K562 (cell line): ENCODE measurements at regions not wholly inside any gene's neighbourhood (a gene's known extent, or its start where the extent isn't known, plus 50 kb on each side); places are given as distances from the start of the nearest gene placed in this dataset.

Experiments used
- CBX8 ChIP-seq: fragments of 200-600 bp; sonication (generic); IDR thresholded peaks from 2 replicates; pipeline ENCODE4 v1.6.1; 2012; ENCODE audit warnings: borderline replicate concordance, mixed run types, low read depth, mild to moderate bottlenecking, moderate library complexity, mixed read lengths, low read length, control low read depth, inconsistent platforms; ENCODE audit not compliant: poor library complexity, severe bottlenecking; ENCODE audit errors: extremely low read depth
- CEBPB ChIP-seq: fragments of 450-650 bp; IDR thresholded peaks from 2 replicates; pipeline ENCODE4 v1.6.1; 2016; ENCODE audit warnings: missing genetic modification characterization, missing compliant biosample characterization
- COPS2 ChIP-seq: fragments of 450-650 bp; conservative IDR thresholded peaks from 2 replicates; pipeline ENCODE4 v1.6.1; 2016; ENCODE audit warnings: mild to moderate bottlenecking, moderate library complexity
- EGR1 ChIP-seq: fragments of 450-650 bp; conservative IDR thresholded peaks from 2 replicates; pipeline ENCODE4 v1.6.1; 2017; ENCODE audit warnings: mild to moderate bottlenecking
- GABPA ChIP-seq: fragments of 200-800 bp; sonication (Bioruptor generic); conservative IDR thresholded peaks from 2 replicates; pipeline ENCODE4 v1.6.1; 2016; ENCODE audit warnings: low read depth, missing genetic modification characterization, missing compliant biosample characterization
- MTA1 ChIP-seq: fragments of 450-650 bp; IDR thresholded peaks from 2 replicates; pipeline ENCODE4 v1.6.1; 2017; ENCODE audit warnings: borderline replicate concordance
- PHF21A ChIP-seq: fragments of 450-650 bp; IDR thresholded peaks from 2 replicates; pipeline ENCODE4 v1.6.1; 2017; ENCODE audit warnings: low read depth, borderline replicate concordance
- RAD21 ChIP-seq, 2 experiments: fragments of 250-450 bp in 1 of 2; fragments of 450-650 bp in 1 of 2; sonication (Bioruptor Pico) in 1 of 2; formaldehyde crosslinking in 1 of 2; IDR thresholded peaks in 1 of 2; conservative IDR thresholded peaks in 1 of 2; 2 replicates each; pipeline versions ENCODE4 v1.4.0 to v1.8.0; 2020 to 2022; ENCODE audit warnings: mild to moderate bottlenecking in 2 of 2, moderate library complexity in 1 of 2
- RFX7 ChIP-seq: fragments of 250-450 bp; sonication (Bioruptor Pico); IDR thresholded peaks from 2 replicates; pipeline ENCODE4 v1.5.1; 2021; ENCODE audit warnings: mild to moderate bottlenecking
- SRF ChIP-seq, 2 experiments: fragments of 250-450, 450-650 bp in 1 of 2; sonication (Bioruptor Pico) in 1 of 2; sonication (generic) in 1 of 2; formaldehyde crosslinking; IDR thresholded peaks; 2 replicates each; pipeline versions ENCODE4 v1.5.0 to v1.5.1; 2020 to 2022; ENCODE audit warnings: mild to moderate bottlenecking in 1 of 2, missing genetic modification reagents in 1 of 2
- TF ChIP-seq, protein P1 (sequence below): fragments of 250-450 bp; sonication (Bioruptor Pico); IDR thresholded peaks from 2 replicates; pipeline ENCODE4 v1.8.0; 2021; ENCODE audit warnings: moderate library complexity, mild to moderate bottlenecking, inconsistent platforms
- TF ChIP-seq, protein P2 (sequence below), 3 experiments: IDR thresholded peaks in 2 of 3; conservative IDR thresholded peaks in 1 of 3; 2 replicates each; pipeline ENCODE4 v1.5.1; 2011 to 2012; ENCODE audit warnings: low read length in 3 of 3, mild to moderate bottlenecking in 3 of 3, control low read depth in 2 of 3, improper control_type of control experiment in 1 of 3, inconsistent platforms in 1 of 3, low read depth in 1 of 3, mixed read lengths in 1 of 3, moderate library complexity in 1 of 3; ENCODE audit not compliant: insufficient read depth in 2 of 3
- TF ChIP-seq, protein P3 (sequence below): sonication (generic); formaldehyde crosslinking; IDR thresholded peaks from 2 replicates; pipeline ENCODE4 v1.5.0; 2020; ENCODE audit warnings: missing genetic modification reagents

DNA sequence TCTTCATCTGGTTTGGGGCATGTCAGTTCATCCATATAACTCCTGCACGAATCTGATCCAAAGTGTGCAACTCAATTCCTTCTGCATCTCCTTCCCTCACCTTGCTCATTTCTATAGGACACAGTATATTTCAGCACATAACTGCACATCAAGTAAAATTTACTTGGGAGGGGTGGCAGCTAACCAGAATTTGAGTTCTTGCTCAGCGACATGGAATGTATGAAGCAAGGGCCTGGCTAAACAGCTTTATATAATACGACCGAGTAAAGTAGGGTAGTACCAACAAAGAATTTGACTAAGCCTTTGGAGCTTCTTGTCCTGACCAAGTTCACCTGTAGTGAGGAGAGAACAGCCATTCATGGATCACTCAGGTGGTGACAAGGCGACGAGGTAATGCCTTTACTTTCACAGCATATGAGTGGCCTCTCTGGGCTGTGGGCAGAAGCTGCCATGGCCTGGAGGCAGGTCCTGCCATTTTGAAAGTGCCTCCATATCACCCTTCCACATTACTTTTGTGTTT is 570.2 kb upstream of the TNP1 start:
- TF ChIP-seq CEBPB (tag) (no peak), PHF21A (no peak), GABPA (tag) (no peak), RAD21 (CRISPR knock-in tag; conservative IDR thresholded peaks at IDR 0.05 in 1 of 2, IDR thresholded peaks at IDR 0.05 in 1 of 2) (no peak), MTA1 (no peak), CBX8 (no peak), EGR1 (no peak), RFX7 (CRISPR knock-in tag) (no peak), SRF (CRISPR knock-in tag; IDR thresholded peaks at IDR 0.05) (no peak), COPS2 (no peak)
- TF ChIP-seq, protein P1, sequence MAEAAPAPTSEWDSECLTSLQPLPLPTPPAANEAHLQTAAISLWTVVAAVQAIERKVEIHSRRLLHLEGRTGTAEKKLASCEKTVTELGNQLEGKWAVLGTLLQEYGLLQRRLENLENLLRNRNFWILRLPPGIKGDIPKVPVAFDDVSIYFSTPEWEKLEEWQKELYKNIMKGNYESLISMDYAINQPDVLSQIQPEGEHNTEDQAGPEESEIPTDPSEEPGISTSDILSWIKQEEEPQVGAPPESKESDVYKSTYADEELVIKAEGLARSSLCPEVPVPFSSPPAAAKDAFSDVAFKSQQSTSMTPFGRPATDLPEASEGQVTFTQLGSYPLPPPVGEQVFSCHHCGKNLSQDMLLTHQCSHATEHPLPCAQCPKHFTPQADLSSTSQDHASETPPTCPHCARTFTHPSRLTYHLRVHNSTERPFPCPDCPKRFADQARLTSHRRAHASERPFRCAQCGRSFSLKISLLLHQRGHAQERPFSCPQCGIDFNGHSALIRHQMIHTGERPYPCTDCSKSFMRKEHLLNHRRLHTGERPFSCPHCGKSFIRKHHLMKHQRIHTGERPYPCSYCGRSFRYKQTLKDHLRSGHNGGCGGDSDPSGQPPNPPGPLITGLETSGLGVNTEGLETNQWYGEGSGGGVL (CRISPR knock-in tag) = no peak
- TF ChIP-seq, protein P2, sequence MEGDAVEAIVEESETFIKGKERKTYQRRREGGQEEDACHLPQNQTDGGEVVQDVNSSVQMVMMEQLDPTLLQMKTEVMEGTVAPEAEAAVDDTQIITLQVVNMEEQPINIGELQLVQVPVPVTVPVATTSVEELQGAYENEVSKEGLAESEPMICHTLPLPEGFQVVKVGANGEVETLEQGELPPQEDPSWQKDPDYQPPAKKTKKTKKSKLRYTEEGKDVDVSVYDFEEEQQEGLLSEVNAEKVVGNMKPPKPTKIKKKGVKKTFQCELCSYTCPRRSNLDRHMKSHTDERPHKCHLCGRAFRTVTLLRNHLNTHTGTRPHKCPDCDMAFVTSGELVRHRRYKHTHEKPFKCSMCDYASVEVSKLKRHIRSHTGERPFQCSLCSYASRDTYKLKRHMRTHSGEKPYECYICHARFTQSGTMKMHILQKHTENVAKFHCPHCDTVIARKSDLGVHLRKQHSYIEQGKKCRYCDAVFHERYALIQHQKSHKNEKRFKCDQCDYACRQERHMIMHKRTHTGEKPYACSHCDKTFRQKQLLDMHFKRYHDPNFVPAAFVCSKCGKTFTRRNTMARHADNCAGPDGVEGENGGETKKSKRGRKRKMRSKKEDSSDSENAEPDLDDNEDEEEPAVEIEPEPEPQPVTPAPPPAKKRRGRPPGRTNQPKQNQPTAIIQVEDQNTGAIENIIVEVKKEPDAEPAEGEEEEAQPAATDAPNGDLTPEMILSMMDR (IDR thresholded peaks at IDR 0.05 in 2 of 3, conservative IDR thresholded peaks at IDR 0.05 in 1 of 3; ENCODE audit: insufficient read depth in 2 of 3, low read depth in 1 of 3, low read length in 3 of 3) = no peak
- TF ChIP-seq, protein P3, sequence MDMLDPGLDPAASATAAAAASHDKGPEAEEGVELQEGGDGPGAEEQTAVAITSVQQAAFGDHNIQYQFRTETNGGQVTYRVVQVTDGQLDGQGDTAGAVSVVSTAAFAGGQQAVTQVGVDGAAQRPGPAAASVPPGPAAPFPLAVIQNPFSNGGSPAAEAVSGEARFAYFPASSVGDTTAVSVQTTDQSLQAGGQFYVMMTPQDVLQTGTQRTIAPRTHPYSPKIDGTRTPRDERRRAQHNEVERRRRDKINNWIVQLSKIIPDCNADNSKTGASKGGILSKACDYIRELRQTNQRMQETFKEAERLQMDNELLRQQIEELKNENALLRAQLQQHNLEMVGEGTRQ = no peak
